Activated CD4-positive, alpha-beta memory T cell treated with anti-CD3 and anti-CD28 coated beads, Interleukin-2, amount 10 ng/mL, durations not matched to agents 7 days and 5 days (primary cell): ENCODE measurements at regions not wholly inside any gene's neighbourhood (a gene's known extent, or its start where the extent isn't known, plus 50 kb on each side); places are given as distances from the start of the nearest gene placed in this dataset.
"Not testable (repeated sequence)": the region's sequence is repeated elsewhere in the genome, so short reads cannot be mapped to it uniquely, and the experiment has no call there.

Experiments used
- CTCF ChIA-PET: fragments of 350-600 bp; sonication (Branson Sonifier 250); formaldehyde crosslinking; loops from one replicate; lab custom pipeline; 2021; ENCODE audit warnings: antibody characterized with exemption, inconsistent platforms; lab: Charles Lee
- POLR2A ChIA-PET: fragments of 350-600 bp; sonication (Branson Sonifier 250); formaldehyde crosslinking; loops from one replicate; lab custom pipeline; 2021; ENCODE audit warnings: antibody characterized with exemption; lab: Charles Lee
- DNase-seq: peaks from one replicate; pipeline ENCODE4 v3.0.0-alpha.2; 2020
- H3K27ac Mint-ChIP-seq: one replicate; pipeline ENCODE4 v1.8.0; 2021; ENCODE audit warnings: mild to moderate bottlenecking, mixed read lengths
- H3K27me3 Mint-ChIP-seq: one replicate; pipeline ENCODE4 v1.8.0; 2021; ENCODE audit warnings: mixed read lengths
- H3K36me3 Mint-ChIP-seq: one replicate; pipeline ENCODE4 v1.8.0; 2021; ENCODE audit warnings: low read depth, mixed read lengths
- H3K4me1 Mint-ChIP-seq: one replicate; pipeline ENCODE4 v1.8.0; 2021; ENCODE audit warnings: mixed read lengths
- H3K4me3 Mint-ChIP-seq: one replicate; pipeline ENCODE4 v1.8.0; 2021; ENCODE audit warnings: mild to moderate bottlenecking, mixed read lengths
- H3K9me3 Mint-ChIP-seq: one replicate; pipeline ENCODE4 v1.8.0; 2021; ENCODE audit warnings: mixed read lengths

GRCh38 chr22:49455595-49455994 is 372.1 kb downstream of the BRD1 start:
- no peaks in the 10 kb centered on the region for H3K36me3 Mint-ChIP-seq
- H3K27ac Mint-ChIP-seq, result no peak overlapping the region
- H3K4me3 Mint-ChIP-seq, result no peak overlapping the region
- POLR2A ChIA-PET, result no interaction called here
- H3K27me3 Mint-ChIP-seq, result peaks cover 5% of the 10 kb centered on the region
- DNase-seq, result no peak
- H3K9me3 Mint-ChIP-seq, result no peaks in the 10 kb centered on the region
- H3K4me1 Mint-ChIP-seq, result no peaks in the 10 kb centered on the region
- CTCF ChIA-PET, result no interaction called here

- H3K27ac Mint-ChIP-seq, result no peak overlapping the region
- no peak for DNase-seq
- POLR2A ChIA-PET, result no interaction called here
- H3K27me3 Mint-ChIP-seq, result peaks cover 9% of the 10 kb centered on the region
- H3K4me1 Mint-ChIP-seq, result no peaks in the 10 kb centered on the region
- no peaks in the 10 kb centered on the region for H3K36me3 Mint-ChIP-seq
- no peak overlapping the region for H3K4me3 Mint-ChIP-seq
- H3K9me3 Mint-ChIP-seq, result no peaks in the 10 kb centered on the region
- CTCF ChIA-PET, result no interaction called here
These were observed 372.9 kb downstream of the BRD1 start for GRCh38 chr22:49454726-49455125.

GRCh38 chr22:49453771-49454170 is 373.9 kb downstream of the BRD1 start:
- ChIA-PET POLR2A (no interaction called here), CTCF (interaction anchor here (0.8 kb wide), 1 partner anchor 103 kb away, joined by 3 read pairs; no protein-coding TSS in a partner anchor)
- Mint-ChIP-seq H3K4me1 (no peaks in the 10 kb centered on the region), H3K4me3 (no peak overlapping the region), H3K9me3 (peaks cover 4% of the 10 kb centered on the region), H3K27me3 (peaks cover 19% of the 10 kb centered on the region), H3K36me3 (no peaks in the 10 kb centered on the region), H3K27ac (no peak overlapping the region)
- DNase-seq, result no peak

GRCh38 chr22:49453019-49453418 is 374.7 kb downstream of the BRD1 start:
- H3K9me3 Mint-ChIP-seq, DNase-seq, CTCF ChIA-PET, H3K4me3 Mint-ChIP-seq, H3K27ac Mint-ChIP-seq, H3K4me1 Mint-ChIP-seq, H3K36me3 Mint-ChIP-seq, POLR2A ChIA-PET: not testable (repeated sequence)
- H3K27me3 Mint-ChIP-seq, result peaks cover 21% of the 10 kb centered on the region

- POLR2A ChIA-PET, result no interaction called here
These were observed 375.2 kb downstream of the BRD1 start for GRCh38 chr22:49452362-49452946.

GRCh38 chr22:49451070-49451840 is 376.4 kb downstream of the BRD1 start:
- Mint-ChIP-seq H3K4me1 (no peaks in the 10 kb centered on the region), H3K27ac (no peak overlapping the region), H3K27me3 (peaks cover 21% of the 10 kb centered on the region), H3K4me3 (no peak overlapping the region), H3K9me3 (peaks cover 4% of the 10 kb centered on the region), H3K36me3 (no peaks in the 10 kb centered on the region)
- no peak for DNase-seq
- ChIA-PET CTCF (no interaction called here), POLR2A (no interaction called here)

More at GRCh38 chr22:49452362-49452946, 375.2 kb downstream of the BRD1 start:
- CTCF ChIA-PET, result no interaction called here
- Mint-ChIP-seq H3K27me3 (peaks cover 21% of the 10 kb centered on the region), H3K27ac (no peak overlapping the region), H3K4me1 (no peaks in the 10 kb centered on the region), H3K4me3 (no peak overlapping the region), H3K9me3 (peaks cover 4% of the 10 kb centered on the region), H3K36me3 (no peaks in the 10 kb centered on the region)
- no peak for DNase-seq

GRCh38 chr22:49450498-49450897 is 377.2 kb downstream of the BRD1 start:
- Mint-ChIP-seq H3K36me3 (no peaks in the 10 kb centered on the region), H3K27me3 (peaks cover 21% of the 10 kb centered on the region), H3K9me3 (peaks cover 4% of the 10 kb centered on the region), H3K27ac (no peak overlapping the region), H3K4me1 (no peaks in the 10 kb centered on the region), H3K4me3 (no peak overlapping the region)
- DNase-seq, result no peak
- ChIA-PET CTCF (no interaction called here), POLR2A (no interaction called here)

- no peaks in the 10 kb centered on the region for H3K4me1 Mint-ChIP-seq
- ChIA-PET POLR2A (no interaction called here), CTCF (no interaction called here)
- H3K27me3 Mint-ChIP-seq, result peaks cover 21% of the 10 kb centered on the region
- peaks cover 4% of the 10 kb centered on the region for H3K9me3 Mint-ChIP-seq
- H3K4me3 Mint-ChIP-seq, result no peak overlapping the region
- no peak for DNase-seq
- H3K27ac Mint-ChIP-seq, result no peak overlapping the region
- H3K36me3 Mint-ChIP-seq, result no peaks in the 10 kb centered on the region
These were observed 377.7 kb downstream of the BRD1 start for GRCh38 chr22:49449811-49450446.

GRCh38 chr22:49449377-49449776 is 378.3 kb downstream of the BRD1 start:
- Mint-ChIP-seq H3K4me3 (no peak overlapping the region), H3K4me1 (no peaks in the 10 kb centered on the region), H3K36me3 (no peaks in the 10 kb centered on the region), H3K9me3 (peaks cover 4% of the 10 kb centered on the region), H3K27ac (no peak overlapping the region), H3K27me3 (peaks cover 21% of the 10 kb centered on the region)
- DNase-seq, result no peak
- POLR2A ChIA-PET, result no interaction called here
- CTCF ChIA-PET, result no interaction called here

GRCh38 chr22:49448526-49448925 is 379.1 kb downstream of the BRD1 start:
- Mint-ChIP-seq H3K4me3 (no peak overlapping the region), H3K9me3 (peaks cover 4% of the 10 kb centered on the region), H3K27me3 (peaks cover 21% of the 10 kb centered on the region), H3K4me1 (no peaks in the 10 kb centered on the region), H3K36me3 (no peaks in the 10 kb centered on the region), H3K27ac (no peak overlapping the region)
- DNase-seq, result no peak
- POLR2A ChIA-PET, result no interaction called here
- CTCF ChIA-PET, result no interaction called here

- Mint-ChIP-seq H3K4me1 (no peaks in the 10 kb centered on the region), H3K36me3 (no peaks in the 10 kb centered on the region), H3K27ac (no peak overlapping the region), H3K27me3 (peaks cover 21% of the 10 kb centered on the region), H3K9me3 (peaks cover 4% of the 10 kb centered on the region), H3K4me3 (no peak overlapping the region)
- POLR2A ChIA-PET, result no interaction called here
- CTCF ChIA-PET, result no interaction called here
- DNase-seq, result no peak
These were observed 379.8 kb downstream of the BRD1 start for GRCh38 chr22:49447837-49448236.

GRCh38 chr22:49446759-49447710 is 380.6 kb downstream of the BRD1 start:
- Mint-ChIP-seq H3K27ac (no peak overlapping the region), H3K9me3 (peaks cover 4% of the 10 kb centered on the region), H3K36me3 (no peaks in the 10 kb centered on the region), H3K27me3 (peaks cover 21% of the 10 kb centered on the region), H3K4me3 (no peak overlapping the region), H3K4me1 (no peaks in the 10 kb centered on the region)
- ChIA-PET CTCF (no interaction called here), POLR2A (no interaction called here)
- DNase-seq, result no peak
